ENCODE measurements at regions not wholly inside any gene's neighbourhood (a gene's known extent, or its start where the extent isn't known, plus 50 kb on each side); places are given as distances from the start of the nearest gene placed in this dataset.
"Not testable (repeated sequence)": the region's sequence is repeated elsewhere in the genome, so short reads cannot be mapped to it uniquely, and the experiment has no call there.

- Histone ChIP-seq H3K4me2 (ENCODE audit: insufficient read depth, low read length) (no peak overlapping the region), H4K20me1 (ENCODE audit: insufficient read depth, low read length) (no peaks in the 10 kb centered on the region), H3K27ac (ENCODE audit: low read depth, low read length) (no peak overlapping the region), H3K27me3 (ENCODE audit: insufficient read depth, low read length) (no peaks in the 10 kb centered on the region), H3K4me3 (ENCODE audit: insufficient read depth, low read length) (no peak overlapping the region), H3K36me3 (ENCODE audit: insufficient read depth, low read length) (no peaks in the 10 kb centered on the region), H3K4me1 (ENCODE audit: insufficient read depth, low read length) (no peaks in the 10 kb centered on the region), H2AFZ (ENCODE audit: low read length) (no peak overlapping the region), H3K79me2 (ENCODE audit: insufficient read depth, low read length) (no peaks in the 10 kb centered on the region), H3K9me3 (ENCODE audit: low read depth, low read length) (no peaks in the 10 kb centered on the region)
- TF ChIP-seq CTCF (IDR thresholded peaks at IDR 0.05; ENCODE audit: extremely low read depth, low read depth, low read length), result no peak
- no peak for DNase-seq (ENCODE audit: insufficient read length, low spot score, missing footprints)
Observed at GRCh38 chr1:176379626-176380339, 83.2 kb upstream of the PAPPA2 start.

GRCh38 chr1:176374967-176375569 lies 87.9 kb upstream of the PAPPA2 start:
- no peaks in the 10 kb centered on the region for H4K20me1 ChIP-seq (ENCODE audit: insufficient read depth, low read length)
- H3K79me2 ChIP-seq (ENCODE audit: insufficient read depth, low read length), result no peaks in the 10 kb centered on the region
- H3K4me2 ChIP-seq (ENCODE audit: insufficient read depth, low read length), result no peak overlapping the region
- H3K4me1 ChIP-seq (ENCODE audit: insufficient read depth, low read length), result no peaks in the 10 kb centered on the region
- no peak overlapping the region for H3K27ac ChIP-seq (ENCODE audit: low read depth, low read length)
- no peak overlapping the region for H2AFZ ChIP-seq (ENCODE audit: low read length)
- peak; percentile 66 for DNase-seq (ENCODE audit: insufficient read length, low spot score, missing footprints)
- H3K9me3 ChIP-seq (ENCODE audit: low read depth, low read length), result no peaks in the 10 kb centered on the region
- no peaks in the 10 kb centered on the region for H3K27me3 ChIP-seq (ENCODE audit: insufficient read depth, low read length)
- H3K4me3 ChIP-seq (ENCODE audit: insufficient read depth, low read length), result no peak overlapping the region
- TF ChIP-seq CTCF (IDR thresholded peaks at IDR 0.05; ENCODE audit: extremely low read depth, low read depth, low read length), result peak; percentile 94
- no peaks in the 10 kb centered on the region for H3K36me3 ChIP-seq (ENCODE audit: insufficient read depth, low read length)

- H3K79me2 ChIP-seq (ENCODE audit: insufficient read depth, low read length), result no peaks in the 10 kb centered on the region
- no peaks in the 10 kb centered on the region for H3K27me3 ChIP-seq (ENCODE audit: insufficient read depth, low read length)
- no peak overlapping the region for H2AFZ ChIP-seq (ENCODE audit: low read length)
- no peaks in the 10 kb centered on the region for H3K36me3 ChIP-seq (ENCODE audit: insufficient read depth, low read length)
- H3K4me1 ChIP-seq (ENCODE audit: insufficient read depth, low read length), result no peaks in the 10 kb centered on the region
- TF ChIP-seq CTCF (IDR thresholded peaks at IDR 0.05; ENCODE audit: extremely low read depth, low read depth, low read length), result no peak
- no peak overlapping the region for H3K4me2 ChIP-seq (ENCODE audit: insufficient read depth, low read length)
- no peaks in the 10 kb centered on the region for H3K9me3 ChIP-seq (ENCODE audit: low read depth, low read length)
- H4K20me1 ChIP-seq (ENCODE audit: insufficient read depth, low read length), result no peaks in the 10 kb centered on the region
- no peak overlapping the region for H3K27ac ChIP-seq (ENCODE audit: low read depth, low read length)
- no peak for DNase-seq (ENCODE audit: insufficient read length, low spot score, missing footprints)
- no peak overlapping the region for H3K4me3 ChIP-seq (ENCODE audit: insufficient read depth, low read length)
Observed at GRCh38 chr1:176364236-176364905, 98.6 kb upstream of the PAPPA2 start.

- not testable (repeated sequence) for H3K79me2 ChIP-seq (ENCODE audit: insufficient read depth, low read length); H3K27ac ChIP-seq (ENCODE audit: low read depth, low read length); H3K4me3 ChIP-seq (ENCODE audit: insufficient read depth, low read length); H3K9me3 ChIP-seq (ENCODE audit: low read depth, low read length); H2AFZ ChIP-seq (ENCODE audit: low read length); H4K20me1 ChIP-seq (ENCODE audit: insufficient read depth, low read length); DNase-seq (ENCODE audit: insufficient read length, low spot score, missing footprints); H3K27me3 ChIP-seq (ENCODE audit: insufficient read depth, low read length); H3K4me1 ChIP-seq (ENCODE audit: insufficient read depth, low read length); H3K36me3 ChIP-seq (ENCODE audit: insufficient read depth, low read length); H3K4me2 ChIP-seq (ENCODE audit: insufficient read depth, low read length)
Observed at GRCh38 chr1:176349135-176349715, 113.8 kb upstream of the PAPPA2 start.

All from osteoblast (primary cell).